ENCODE measurements at regions not wholly inside any gene's neighbourhood (a gene's known extent, or its start where the extent isn't known, plus 50 kb on each side); places are given as distances from the start of the nearest gene placed in this dataset.
"Not testable (repeated sequence)": the region's sequence is repeated elsewhere in the genome, so short reads cannot be mapped to it uniquely, and the experiment has no call there.

GRCh38 chr1:149635290-149635899 is 51.7 kb downstream of the PPIAL4C start:
- not testable (repeated sequence) for DNase-seq

- DNase-seq, result peak; percentile 76
Measured at GRCh38 chr1:149636286-149637122, 52.9 kb downstream of the PPIAL4C start.

- not testable (repeated sequence) for DNase-seq
Measured at GRCh38 chr1:149638481-149638880, 54.8 kb downstream of the PPIAL4C start.

- not testable (repeated sequence) for DNase-seq
Measured at GRCh38 chr1:149638901-149639658, 55.4 kb downstream of the PPIAL4C start.

- DNase-seq, result not testable (repeated sequence)
Measured at GRCh38 chr1:149641179-149641578, 57.5 kb downstream of the PPIAL4C start.

- DNase-seq, result not testable (repeated sequence)
Measured at GRCh38 chr1:149644818-149645217, 61.2 kb downstream of the PPIAL4C start.

GRCh38 chr1:149646360-149647017 is 62.8 kb downstream of the PPIAL4C start:
- not testable (repeated sequence) for DNase-seq

- not testable (repeated sequence) for DNase-seq
Measured at GRCh38 chr1:149647018-149647373, 63.3 kb downstream of the PPIAL4C start.

- not testable (repeated sequence) for DNase-seq
Measured at GRCh38 chr1:149657750-149658149, 74.1 kb downstream of the PPIAL4C start.

- DNase-seq, result not testable (repeated sequence)
Measured at GRCh38 chr1:149658175-149658574, 74.5 kb downstream of the PPIAL4C start.

GRCh38 chr1:149664624-149665023 is 81.0 kb downstream of the PPIAL4C start:
- not testable (repeated sequence) for DNase-seq

- DNase-seq, result not testable (repeated sequence)
Measured at GRCh38 chr1:149665033-149665432, 81.4 kb downstream of the PPIAL4C start.

- not testable (repeated sequence) for DNase-seq
Measured at GRCh38 chr1:149665528-149665927, 81.9 kb downstream of the PPIAL4C start.

- DNase-seq, result not testable (repeated sequence)
Measured at GRCh38 chr1:149673231-149673909, 89.7 kb downstream of the PPIAL4C start.

GRCh38 chr1:149674921-149675320 is 91.3 kb downstream of the PPIAL4C start:
- not testable (repeated sequence) for DNase-seq

GRCh38 chr1:149677359-149677758 is 93.7 kb downstream of the PPIAL4C start:
- DNase-seq, result not testable (repeated sequence)

- DNase-seq, result not testable (repeated sequence)
Measured at GRCh38 chr1:149686593-149687238, 95.8 kb upstream of the FCGR1A start.

GRCh38 chr1:149691399-149691798 is 91.1 kb upstream of the FCGR1A start:
- DNase-seq, result not testable (repeated sequence)

- DNase-seq, result not testable (repeated sequence)
Measured at GRCh38 chr1:149692804-149693539, 89.5 kb upstream of the FCGR1A start.

- not testable (repeated sequence) for DNase-seq
Measured at GRCh38 chr1:149695066-149695465, 87.4 kb upstream of the FCGR1A start.

- DNase-seq, result not testable (repeated sequence)
Measured at GRCh38 chr1:149700220-149700619, 82.3 kb upstream of the FCGR1A start.

All from KG1 (cell line).